T-helper 22 cell (primary cell): ENCODE measurements at regions not wholly inside any gene's neighbourhood (a gene's known extent, or its start where the extent isn't known, plus 50 kb on each side); places are given as distances from the start of the nearest gene placed in this dataset.

Experiments
- DNase-seq: peaks from one replicate; pipeline ENCODE4 v3.0.0-alpha.2; 2020; ENCODE audit warnings: low read depth

DNA sequence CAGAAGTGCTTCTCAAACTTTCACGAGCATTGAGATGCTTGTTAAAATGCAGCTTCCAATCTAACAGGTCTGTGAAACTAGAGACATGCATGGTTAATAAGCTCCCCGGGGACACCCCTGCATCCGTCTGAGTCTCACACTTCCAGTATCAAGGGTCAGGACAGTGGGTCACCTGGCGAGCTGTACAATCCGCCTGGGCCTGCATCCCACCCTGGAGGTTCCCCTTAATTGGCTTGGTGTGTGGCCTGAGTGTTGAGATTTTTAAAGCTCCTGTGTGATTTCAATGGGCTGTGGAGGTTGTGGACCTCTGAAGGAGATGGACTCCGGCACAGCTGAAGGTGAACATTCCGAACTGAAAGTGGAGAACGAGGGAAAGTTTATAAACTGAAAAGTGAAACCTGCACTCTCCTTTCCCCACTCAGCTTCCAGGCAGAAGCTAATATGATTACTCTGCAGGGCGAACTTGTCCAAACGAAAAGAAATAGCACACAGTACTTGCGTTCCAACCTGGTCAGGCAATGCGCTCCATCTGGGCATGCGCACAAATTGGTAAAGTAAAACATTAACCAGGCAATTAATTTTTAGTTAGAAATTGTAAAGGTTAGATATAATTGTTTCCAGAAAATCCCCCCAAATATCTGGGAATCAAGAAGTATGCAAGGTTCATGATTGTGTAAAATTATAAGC is 191.7 kb upstream of the ALKAL2 start:
- DNase-seq, result no peak

DNA sequence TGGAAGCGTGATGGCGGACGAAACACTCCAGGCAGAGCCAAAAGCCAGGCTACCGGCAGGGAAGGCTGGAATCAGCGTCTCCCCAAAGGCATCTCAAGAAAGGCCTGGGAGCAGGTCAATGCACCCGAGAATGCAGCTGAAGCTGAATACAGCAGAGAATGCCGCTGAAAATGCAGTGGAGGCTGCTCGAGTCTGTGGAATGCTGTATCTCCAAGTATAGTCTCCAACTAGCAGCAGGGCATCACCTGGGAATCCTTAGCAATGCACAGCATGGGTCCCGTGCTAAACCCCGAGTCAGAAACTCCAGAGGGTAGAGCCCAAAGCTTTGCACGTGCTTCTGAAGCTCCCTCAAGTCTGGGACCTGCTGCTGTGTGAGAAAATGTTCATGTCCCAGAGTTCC is 191.1 kb upstream of the ALKAL2 start:
- no peak for DNase-seq

DNA sequence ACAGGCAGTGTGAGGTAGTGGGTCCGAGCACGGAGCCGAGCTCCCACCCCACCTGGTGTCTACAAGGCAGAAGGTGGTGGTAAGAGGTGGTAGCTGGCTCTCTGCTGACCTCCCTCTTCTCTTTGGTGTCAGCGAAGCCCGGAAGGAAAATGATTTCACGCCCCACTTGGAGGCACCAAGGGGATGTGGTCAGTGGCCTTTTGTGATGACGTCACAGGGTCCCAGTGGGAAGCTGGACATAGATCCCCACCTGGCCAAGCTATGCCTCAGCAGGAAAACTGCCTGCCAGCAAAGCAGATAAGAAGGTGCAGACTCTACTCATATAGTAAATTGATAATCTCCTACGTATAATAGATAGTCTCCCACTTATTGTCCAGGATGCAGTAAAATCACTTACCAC is 183.7 kb upstream of the ALKAL2 start:
- no peak for DNase-seq

DNA sequence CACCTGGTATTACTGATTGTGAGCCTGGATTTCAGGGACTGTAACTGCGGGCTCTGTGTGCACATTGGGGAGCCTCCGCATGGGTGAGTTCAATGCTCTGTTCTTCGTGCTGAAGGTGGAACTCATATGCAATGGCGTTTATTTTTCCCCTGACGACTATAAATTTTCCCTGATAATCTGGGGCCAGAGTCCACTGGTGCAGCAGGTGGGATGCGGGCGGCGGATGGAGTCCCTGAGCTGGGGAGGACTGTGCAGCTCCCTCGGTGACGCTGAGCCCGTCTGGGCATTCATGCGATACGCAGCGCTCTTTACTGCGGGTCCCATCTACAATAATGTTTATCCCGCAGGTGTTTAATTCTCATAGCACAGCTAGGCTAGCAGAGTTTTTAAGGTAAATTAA is 181.6 kb upstream of the ALKAL2 start:
- no peak for DNase-seq

DNA sequence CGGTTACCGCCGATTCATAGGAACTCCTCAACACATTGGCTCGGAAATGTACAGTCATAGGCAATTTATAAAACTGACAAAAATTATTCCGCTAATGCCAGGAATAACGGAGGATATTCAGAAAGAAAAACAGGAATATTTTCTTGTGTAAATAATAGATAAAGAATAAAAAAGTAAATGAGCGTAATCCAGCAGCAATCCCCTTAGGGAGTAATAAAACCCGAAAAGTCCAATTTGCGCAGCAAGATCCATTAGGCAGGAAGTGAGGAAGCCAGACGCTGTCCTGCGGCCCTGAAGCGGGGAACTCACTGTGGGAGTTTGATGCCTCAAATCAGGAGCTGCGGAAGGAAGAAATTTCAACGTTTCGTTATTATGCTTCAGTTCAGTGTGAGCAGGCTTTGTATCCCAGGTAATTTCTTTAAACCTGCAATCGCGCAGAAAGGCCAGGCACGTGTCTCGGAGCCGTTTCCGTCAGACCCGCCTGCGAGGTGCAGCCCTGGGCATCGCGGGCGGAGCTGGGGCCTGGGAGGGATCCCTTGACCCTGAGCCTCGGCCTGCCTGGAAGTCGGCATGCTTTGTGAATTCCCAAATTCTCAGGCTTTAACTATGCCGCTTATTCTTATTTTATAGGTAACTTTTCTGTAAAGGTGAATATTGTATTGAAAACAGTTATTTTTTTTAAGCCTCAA is 180.9 kb upstream of the ALKAL2 start:
- DNase-seq, result no peak

DNA sequence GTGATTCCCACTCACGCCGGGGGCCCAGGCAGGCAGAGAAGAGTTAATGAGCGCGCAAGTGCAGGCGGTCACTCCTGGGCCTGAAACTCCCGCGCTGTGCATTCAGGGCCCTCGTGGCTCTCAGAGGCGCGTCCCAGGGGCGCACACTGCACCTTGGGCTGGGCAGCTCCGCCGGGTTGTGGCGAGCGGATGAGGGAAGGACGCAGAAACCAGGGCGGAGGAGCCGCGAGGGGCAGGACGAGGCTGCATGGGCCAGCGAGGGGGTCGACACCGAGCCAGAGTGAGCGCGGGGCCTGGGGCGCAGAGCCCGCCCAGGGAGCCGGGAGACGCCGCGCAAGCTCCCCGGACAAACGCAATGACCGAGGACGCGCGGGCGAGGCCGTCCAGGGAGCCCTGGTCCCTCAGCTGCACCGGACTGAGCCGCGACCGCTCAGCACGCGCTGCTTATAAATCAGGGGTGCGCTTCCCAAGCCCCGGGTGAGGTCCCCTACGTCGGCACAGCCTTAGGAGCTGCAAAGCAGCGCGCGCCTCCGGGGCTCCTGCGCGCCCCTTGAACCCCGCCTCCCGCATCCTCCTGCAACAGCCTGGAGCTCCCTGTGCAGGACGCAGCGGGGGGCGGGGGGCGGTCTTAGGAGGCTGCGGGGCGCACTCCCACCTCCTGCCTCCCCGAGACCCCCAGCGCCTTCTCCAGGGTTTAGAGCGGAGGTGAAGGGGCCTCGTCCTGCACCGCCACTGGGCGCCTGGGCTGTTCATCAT is 180.2 kb upstream of the ALKAL2 start:
- DNase-seq, result no peak

DNA sequence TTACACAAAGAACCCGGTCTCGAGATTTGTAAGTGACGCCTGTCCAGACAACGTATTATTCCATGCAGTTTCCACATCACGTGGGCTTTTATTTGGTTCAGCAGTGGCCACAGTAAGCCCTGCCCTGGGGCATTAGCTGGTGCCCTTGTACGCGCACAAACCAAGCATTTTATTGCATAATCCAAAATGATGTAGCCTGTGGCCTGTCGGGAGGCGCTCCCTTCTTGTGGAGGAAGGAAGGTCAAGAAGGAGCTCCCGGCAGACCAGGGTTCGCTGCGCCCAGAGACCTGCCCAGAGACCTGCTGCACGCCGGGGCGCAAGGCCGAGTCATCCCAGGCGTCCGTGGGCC is 179.6 kb upstream of the ALKAL2 start:
- DNase-seq, result no peak

DNA sequence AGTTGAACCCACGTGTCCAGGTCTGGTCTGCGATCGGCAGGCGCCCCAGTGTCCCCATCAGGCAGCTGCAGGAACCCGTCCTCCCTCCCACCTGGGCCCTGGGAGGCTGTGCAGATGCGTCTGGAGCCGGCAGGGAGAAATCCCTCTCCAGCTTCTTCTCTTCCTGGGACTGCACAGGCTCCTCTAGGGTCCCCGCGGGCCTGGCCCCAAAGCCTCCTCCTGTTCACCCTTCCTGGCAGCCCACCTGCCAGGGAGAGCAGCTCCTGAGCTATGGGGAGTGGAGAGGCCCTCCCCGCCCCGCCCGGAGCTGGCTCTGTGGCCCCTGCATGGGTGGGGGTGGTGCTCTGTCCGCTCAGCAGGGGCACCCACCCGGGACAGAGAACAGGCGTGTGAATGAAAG is 179.2 kb upstream of the ALKAL2 start:
- no peak for DNase-seq

DNA sequence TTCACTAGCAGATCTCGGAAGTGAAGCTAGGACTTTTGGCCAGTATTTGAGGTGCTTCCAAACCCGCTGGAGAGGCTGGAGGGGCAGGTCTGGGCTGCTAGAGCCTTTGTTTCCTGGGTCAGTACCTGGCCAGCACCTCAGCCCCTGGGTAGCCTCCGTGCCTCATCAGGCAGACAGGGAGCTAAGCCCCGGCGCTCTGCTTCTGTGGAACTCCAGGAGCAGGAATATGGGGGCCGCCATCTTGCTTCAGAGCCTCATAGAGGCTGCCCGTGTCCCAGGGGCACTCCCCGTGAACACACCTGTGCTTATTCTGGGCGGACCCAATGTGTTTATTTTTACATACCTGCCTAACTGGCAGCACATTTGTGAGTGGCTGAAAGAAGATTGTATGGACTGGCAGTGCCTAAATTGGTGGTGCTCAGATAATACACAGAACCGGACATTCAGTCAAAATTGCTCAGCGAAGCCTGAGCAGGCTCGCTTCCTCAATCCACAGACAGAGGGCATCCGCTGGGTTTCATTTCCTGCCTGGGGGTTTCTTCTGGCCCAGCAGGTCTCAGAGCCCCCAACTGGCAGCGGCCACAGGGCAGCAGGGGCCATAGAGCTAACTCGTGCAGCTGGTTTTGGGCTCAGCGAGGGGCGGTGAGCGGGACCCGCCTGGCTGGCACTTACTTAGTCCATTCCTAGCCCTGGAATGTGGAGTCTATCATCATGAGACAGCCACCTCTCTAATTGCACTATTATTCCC is 176.8 kb upstream of the ALKAL2 start:
- no peak for DNase-seq

DNA sequence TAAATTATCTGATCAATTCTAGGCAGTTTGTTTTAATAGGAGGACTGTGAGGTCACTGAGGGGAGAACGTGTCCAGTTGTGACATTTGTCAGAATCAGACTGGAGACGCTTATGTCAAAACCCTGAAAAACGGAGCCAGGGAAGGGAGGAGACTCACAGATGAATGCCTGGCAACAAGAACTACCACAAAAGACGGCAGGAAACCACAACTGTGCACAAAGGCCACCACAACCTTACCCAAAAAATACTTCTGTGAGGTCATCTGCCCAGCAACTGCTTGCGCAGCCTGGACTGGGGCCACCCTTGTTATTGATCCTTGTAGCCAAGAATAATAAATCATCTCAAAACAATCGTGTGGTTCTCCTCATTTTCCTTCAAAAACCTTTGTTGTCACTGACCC is 173.0 kb upstream of the ALKAL2 start:
- peak; percentile 18 for DNase-seq

DNA sequence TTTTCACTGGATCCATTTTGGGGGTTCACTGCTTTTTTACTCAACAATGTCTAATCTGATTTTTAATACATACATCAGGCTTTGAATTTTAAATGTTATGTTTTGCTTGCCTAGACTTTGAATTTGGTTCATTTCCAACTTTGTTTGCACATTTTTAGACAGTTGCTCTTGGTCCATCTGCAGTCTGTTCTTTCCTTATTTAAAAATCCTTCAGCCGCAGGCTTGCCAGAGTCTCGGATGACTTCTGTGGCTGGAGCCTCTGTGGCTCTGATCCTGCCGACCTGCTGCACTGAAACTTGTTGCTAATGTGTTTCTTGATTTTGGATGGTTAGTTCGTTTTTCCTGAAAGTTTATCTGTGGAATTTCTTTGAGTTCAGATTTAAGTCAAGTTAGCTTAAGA is 172.0 kb upstream of the ALKAL2 start:
- DNase-seq, result no peak

DNA sequence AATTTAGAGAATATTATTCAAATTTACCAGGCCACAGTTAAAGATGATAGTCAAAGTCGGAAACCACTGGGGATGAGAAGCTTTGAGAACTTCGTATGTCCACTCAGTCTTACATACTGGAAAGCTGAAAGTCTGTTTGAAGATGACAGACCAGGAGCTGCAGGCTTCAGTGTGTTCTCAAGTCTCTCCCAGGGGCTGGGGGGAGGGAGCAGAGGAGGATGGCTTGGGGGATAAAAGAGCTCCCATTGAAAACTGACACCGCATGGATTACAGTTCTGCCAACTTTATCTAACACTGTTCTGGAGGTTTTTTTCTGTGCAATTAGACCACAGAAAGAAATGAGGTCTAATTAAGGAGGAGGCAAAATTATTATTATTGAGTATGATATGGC is 170.5 kb upstream of the ALKAL2 start:
- no peak for DNase-seq

DNA sequence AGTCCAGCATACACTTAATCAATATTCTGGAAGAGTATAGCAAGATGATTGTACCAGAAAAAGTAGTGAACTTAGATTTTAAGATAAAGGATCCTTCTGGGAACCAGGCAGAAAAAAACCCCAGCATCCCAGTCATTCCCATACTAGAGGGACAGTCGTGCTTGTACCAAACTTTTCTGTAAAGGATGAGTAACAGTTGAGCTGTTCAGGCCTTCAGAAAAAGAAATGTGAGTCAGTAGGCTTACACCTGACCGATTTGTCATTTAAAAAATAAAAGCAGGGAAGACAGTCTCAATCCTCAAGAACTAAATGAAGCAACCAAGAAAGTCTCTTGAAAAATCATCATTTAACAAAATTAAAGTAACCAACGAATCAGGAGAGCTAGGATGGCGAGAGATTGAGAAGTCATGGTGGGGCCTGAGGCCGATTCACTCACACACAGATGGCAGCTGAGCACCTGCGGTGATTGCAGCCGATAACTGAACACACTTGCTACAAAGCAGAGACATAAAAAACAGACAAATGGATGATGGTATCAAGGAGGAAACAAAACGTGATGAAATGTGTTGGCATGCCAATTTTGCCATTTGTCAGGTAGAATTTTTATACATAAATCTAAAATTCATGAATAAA is 170.0 kb upstream of the ALKAL2 start:
- no peak for DNase-seq

DNA sequence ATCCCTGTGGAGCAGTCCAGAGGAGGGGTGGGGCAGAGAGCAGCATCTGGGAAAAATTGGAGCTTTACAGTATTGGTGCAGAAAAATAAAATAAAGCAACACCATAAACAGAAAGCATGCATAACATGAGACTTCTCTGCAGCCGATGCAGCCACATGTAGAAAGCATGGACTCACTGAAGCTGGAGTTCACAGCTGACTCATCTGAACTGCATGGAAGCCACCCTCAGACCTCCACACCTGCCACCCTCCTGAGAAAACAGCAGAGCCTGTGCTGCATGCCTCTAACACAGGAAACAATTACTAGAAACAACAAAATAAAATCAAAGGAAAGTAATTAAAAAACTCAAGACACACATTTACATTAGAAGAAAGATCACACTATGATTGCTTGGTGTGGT is 169.4 kb upstream of the ALKAL2 start:
- DNase-seq, result no peak

DNA sequence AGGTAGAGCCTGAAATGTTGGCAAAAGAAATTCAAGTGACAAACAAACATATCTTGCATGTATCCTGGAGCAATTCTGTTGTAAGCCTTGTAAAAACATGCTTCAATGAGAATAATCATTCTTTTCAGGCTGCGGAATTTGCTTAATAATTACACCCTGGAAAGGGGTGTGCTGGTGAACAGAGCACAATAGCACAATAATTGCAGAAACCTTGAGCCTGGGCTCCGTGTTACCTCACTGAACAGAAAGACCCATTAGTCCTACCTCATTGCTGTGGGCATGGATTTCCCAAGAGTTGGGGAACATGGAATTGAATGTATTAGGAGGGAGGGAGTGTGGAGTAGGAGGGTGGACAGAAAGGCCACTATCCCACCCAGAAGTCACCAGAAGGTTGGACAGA is 168.0 kb upstream of the ALKAL2 start:
- no peak for DNase-seq

DNA sequence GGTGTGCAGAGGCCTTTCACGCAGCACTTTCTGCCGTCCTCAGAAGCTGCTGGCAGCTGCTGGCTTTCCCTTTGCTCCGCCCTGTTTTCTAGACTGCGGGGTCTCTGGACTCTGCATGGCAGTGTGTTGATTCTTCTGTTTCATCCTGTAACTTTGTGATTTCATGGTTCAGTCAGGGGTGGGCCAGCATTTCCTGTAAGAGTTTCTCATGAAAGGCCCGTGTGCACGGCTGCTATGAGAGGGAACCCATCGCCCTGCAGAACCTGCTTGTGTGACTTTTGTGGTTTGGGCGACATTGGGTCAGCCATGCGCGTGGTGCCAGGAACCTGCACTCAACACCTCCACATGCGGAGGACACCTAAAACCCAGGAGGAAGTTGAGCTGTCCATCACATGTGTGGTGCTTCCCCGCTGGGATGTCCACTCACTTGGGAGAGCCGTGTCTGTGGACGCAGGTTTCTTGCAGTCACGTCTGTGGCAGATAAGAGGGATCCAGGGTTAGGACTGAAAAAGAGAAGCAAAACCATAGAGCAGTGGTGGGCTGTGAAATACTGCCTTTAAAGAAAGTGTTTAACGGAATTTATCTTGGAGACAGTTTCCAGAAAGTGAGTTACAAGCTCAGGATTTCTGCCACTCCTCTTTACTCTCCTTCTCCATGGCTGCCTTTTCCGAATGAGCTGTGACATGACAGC is 167.3 kb upstream of the ALKAL2 start:
- no peak for DNase-seq

DNA sequence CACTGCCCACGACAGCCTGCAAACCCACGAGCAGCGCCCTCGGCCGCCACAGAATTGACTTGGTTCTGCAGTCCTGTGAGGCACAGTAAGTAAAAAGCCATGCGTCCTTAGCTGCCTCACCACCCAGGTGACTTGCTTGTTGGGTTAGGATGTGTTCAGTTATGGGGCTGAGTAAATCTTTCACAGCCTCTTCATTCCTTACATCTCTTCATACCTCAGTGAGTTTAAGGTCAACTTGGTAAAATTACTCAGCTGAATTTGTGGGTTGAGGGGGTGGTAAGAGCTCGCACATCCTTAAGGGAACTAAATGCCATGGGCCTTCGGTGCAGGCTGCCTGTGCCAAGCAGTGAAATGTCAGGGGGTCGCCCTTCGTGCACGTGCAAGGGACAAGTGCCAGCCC is 165.2 kb upstream of the ALKAL2 start:
- DNase-seq, result no peak

DNA sequence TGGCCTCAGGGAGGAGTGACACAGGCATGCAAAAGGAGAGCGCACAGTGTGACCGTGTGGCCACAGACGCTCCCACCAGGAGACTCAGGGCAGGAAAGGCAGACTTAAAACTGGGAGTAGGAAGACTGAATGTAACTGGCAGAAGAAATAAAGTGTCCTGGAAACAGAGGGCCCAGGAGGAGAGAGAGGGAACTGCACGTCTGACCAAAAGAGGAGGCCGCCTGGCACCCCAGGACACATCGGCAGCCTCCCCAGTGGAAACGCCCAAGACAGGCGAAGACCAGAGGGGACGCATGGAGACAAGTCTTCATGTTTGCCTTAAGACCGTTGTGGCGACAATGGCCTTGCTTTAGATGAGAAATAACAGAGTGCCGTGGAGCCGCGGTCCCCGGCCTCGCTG is 163.6 kb upstream of the ALKAL2 start:
- no peak for DNase-seq

DNA sequence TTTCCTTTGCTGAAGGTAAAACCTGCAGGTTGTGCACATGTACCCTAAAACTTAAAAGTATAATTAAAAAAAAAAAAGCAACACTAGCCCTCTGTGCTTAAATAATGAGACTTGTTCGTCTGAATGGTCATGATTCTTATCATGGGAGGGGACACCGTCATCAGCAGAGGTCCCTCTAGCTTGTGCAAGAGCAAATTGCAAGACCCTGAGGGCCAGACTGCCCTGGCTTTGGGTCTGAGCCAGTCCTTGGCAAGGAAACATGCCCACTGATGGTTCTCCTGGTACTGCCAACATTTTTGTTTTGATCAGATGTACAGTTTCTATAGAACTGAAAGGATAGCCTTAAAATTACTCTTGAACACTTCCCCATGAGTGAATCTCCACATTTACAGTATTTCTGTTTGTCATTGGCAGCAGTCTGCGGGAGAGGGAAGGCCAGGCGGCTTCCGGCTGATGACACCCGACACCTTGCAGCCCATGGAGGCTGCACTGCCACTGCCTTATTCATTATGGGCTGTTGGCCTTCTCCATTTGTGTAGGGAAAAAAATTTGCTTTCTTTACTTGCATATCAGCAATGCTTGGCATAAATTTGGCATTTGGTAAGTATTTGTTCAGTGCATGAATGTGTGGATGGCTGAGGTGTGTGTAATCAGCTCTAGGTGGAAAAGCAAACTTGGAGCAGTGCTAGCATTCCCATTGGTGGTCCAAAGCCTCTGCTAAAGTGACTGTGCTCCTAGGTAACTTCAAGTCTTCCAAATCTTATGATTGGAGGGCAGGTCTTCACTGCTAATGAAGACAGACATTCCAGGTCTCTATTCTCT is 161.6 kb upstream of the ALKAL2 start:
- no peak for DNase-seq

DNA sequence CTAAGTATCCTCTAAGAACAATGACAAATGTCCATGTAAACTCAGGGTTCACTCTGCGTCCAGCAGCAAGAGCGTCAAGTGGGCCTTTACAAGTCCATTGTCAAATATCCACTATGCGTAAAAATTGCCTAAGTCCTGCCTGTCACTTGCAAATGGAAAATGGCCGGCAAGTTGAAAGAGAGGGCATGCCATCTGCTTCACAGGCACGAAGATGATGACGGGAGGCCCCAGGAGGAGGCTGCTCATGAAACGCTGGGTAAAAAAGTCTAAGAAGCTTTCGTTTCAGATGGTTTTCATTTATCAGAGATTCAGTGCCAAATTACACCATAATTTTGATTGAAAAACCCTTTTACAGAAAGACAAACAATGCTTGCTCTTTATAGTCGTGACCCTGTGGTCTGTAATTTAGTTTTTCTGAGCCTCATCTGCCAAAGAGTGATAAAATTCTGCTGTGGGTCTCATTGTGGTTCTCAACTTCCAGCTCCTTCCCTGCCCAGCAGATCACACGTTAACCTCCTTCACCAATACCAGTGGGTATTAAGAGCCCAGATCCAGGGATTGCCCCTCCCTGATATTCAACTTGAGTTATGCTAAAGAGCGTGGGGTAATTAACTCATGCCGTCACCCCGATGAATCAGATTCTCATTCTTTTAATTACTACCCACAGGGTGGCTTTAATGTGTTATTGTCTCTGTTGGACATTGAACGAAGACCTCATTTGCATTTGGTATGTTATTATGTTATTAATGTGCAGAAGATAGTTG is 160.2 kb upstream of the ALKAL2 start:
- DNase-seq, result no peak
